GM23248 (cell line): ENCODE measurements at regions not wholly inside any gene's neighbourhood (a gene's known extent, or its start where the extent isn't known, plus 50 kb on each side); places are given as distances from the start of the nearest gene placed in this dataset.

Source experiments
- EZH2 ChIP-seq: fragments of 200-600 bp; sonication (generic); IDR thresholded peaks from 2 replicates; pipeline ENCODE4 v1.6.1; 2018; ENCODE audit warnings: antibody characterized with exemption, mild to moderate bottlenecking; ENCODE audit not compliant: insufficient read depth, poor library complexity, severe bottlenecking
- EZH2phosphoT487 ChIP-seq: fragments of 200-600 bp; sonication (generic); IDR thresholded peaks from 2 replicates; pipeline ENCODE4 v1.6.1; 2018; ENCODE audit warnings: antibody characterized with exemption, moderate library complexity, mild to moderate bottlenecking, low read depth; ENCODE audit not compliant: insufficient read depth

- TF ChIP-seq EZH2phosphoT487, result no peak
- TF ChIP-seq EZH2, result no peak
These were observed 288.2 kb upstream of the UGT8 start for GRCh38 chr4:114310296-114310925.
